Stomach (tissue), 4 donors: ENCODE measurements at regions not wholly inside any gene's neighbourhood (a gene's known extent, or its start where the extent isn't known, plus 50 kb on each side); places are given as distances from the start of the nearest gene placed in this dataset.
"Not testable (repeated sequence)": the region's sequence is repeated elsewhere in the genome, so short reads cannot be mapped to it uniquely, and the experiment has no call there.

Experiments
- POLR2AphosphoS5 ChIP-seq, 3 donors: sonication (generic); formaldehyde crosslinking; IDR thresholded peaks; one replicate each; pipeline ENCODE4 v1.6.1; 2016; ENCODE audit warnings: antibody characterized with exemption in 3 of 3
- TF ChIP-seq, protein P1 (sequence below), 7 experiments: fragments of 450-650 bp in 4 of 7; fragments of 200-600 bp in 3 of 7; sonication (generic) in 3 of 7; IDR thresholded peaks; one replicate each; pipeline ENCODE4 v1.5.1; 2016 to 2019; ENCODE audit warnings: antibody characterized with exemption in 7 of 7, control low read depth in 2 of 7, mild to moderate bottlenecking in 1 of 7

GRCh38 chr4:188740791-188741190, 601.5 kb downstream of the TRIML1 start:
- not testable (repeated sequence) for TF ChIP-seq POLR2AphosphoS5 (IDR thresholded peaks at IDR 0.05)
- TF ChIP-seq, protein P1, sequence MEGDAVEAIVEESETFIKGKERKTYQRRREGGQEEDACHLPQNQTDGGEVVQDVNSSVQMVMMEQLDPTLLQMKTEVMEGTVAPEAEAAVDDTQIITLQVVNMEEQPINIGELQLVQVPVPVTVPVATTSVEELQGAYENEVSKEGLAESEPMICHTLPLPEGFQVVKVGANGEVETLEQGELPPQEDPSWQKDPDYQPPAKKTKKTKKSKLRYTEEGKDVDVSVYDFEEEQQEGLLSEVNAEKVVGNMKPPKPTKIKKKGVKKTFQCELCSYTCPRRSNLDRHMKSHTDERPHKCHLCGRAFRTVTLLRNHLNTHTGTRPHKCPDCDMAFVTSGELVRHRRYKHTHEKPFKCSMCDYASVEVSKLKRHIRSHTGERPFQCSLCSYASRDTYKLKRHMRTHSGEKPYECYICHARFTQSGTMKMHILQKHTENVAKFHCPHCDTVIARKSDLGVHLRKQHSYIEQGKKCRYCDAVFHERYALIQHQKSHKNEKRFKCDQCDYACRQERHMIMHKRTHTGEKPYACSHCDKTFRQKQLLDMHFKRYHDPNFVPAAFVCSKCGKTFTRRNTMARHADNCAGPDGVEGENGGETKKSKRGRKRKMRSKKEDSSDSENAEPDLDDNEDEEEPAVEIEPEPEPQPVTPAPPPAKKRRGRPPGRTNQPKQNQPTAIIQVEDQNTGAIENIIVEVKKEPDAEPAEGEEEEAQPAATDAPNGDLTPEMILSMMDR (IDR thresholded peaks at IDR 0.05): not testable (repeated sequence)
